ENCODE measurements at regions not wholly inside any gene's neighbourhood (a gene's known extent, or its start where the extent isn't known, plus 50 kb on each side); places are given as distances from the start of the nearest gene placed in this dataset.
"Not testable (repeated sequence)": the region's sequence is repeated elsewhere in the genome, so short reads cannot be mapped to it uniquely, and the experiment has no call there.

DNA sequence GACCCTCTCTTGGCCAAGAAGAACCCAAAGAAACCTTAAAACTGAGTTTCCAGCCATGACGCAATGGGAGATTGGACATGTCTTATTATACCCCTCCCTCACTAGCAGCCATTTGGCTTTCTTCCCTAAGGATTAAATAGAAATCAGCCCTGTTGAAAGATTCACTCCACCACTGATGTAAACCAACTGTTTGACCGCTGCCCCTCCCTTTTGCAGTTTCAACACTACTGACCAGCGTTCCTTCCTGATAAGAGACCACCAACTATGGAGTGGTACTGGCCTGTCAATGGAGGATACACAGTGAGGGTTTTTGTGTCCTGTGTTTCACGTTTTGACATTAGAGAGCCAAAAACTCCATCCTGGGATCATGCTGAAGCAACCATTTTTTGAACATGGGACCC is 53.2 kb upstream of the CD2AP start:
- 89 to 100% methylated on average over 2 to 4 of the region's 4 CpGs for whole genome bisulfite sequencing, 2 experiments (ENCODE audit: insufficient coverage in 1 of 2, insufficient read length in 1 of 2)

DNA sequence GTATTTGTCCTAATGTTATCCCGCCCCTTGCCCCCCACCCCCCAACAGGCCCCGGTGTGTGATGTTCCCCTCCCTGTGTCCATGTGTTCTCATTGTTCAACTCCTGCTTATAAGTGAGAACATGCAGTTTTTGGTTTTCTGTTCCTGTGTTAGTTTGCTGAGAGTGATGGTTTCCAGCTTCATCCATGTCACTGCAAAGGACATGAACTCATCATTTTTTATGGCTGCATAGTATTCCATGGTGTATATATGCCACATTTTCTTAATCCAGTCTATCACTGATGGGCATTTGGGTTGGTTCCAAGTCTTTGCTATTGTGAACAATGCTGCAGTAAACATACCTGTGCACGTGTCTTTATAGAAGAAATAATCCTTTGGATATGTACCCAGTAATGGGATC is 51.9 kb upstream of the CD2AP start:
- not testable (repeated sequence) for H3K36me3 ChIP-seq (ENCODE audit: control insufficient read depth, insufficient read depth, low read length); H3K27me3 Mint-ChIP-seq (ENCODE audit: insufficient read depth); H3K27me3 ChIP-seq (ENCODE audit: control insufficient read depth, insufficient read depth, low read length, poor library complexity, severe bottlenecking); H3K4me1 ChIP-seq (ENCODE audit: control insufficient read depth, insufficient read depth, low read length); H3K27ac Mint-ChIP-seq; H3K27ac ChIP-seq (ENCODE audit: low read depth, low read length); H3K4me1 Mint-ChIP-seq; H3K4me3 Mint-ChIP-seq; DNase-seq; H3K9me3 ChIP-seq (ENCODE audit: control insufficient read depth, low read length); H3K9ac ChIP-seq (ENCODE audit: extremely low read depth, low read length, poor library complexity, severe bottlenecking); H3K36me3 Mint-ChIP-seq (ENCODE audit: low read depth); H3K4me3 ChIP-seq (ENCODE audit: low read length)
- WGBS, 2 experiments (ENCODE audit: insufficient coverage in 1 of 2, insufficient read length in 1 of 2), result 90% methylated on average over 3 of the region's 3 CpGs; no CpG with 5 or more reads in 1 of the 2 experiments
- H3K9me3 Mint-ChIP-seq, result peaks cover 28% of the 10 kb centered on the region

More for the DNA sequence above, 53.2 kb upstream of the CD2AP start:
- H3K4me1 ChIP-seq (ENCODE audit: control insufficient read depth, insufficient read depth, low read length), result peaks cover 2% of the 10 kb centered on the region
- H3K27me3 ChIP-seq (ENCODE audit: control insufficient read depth, insufficient read depth, low read length, poor library complexity, severe bottlenecking), result no peaks in the 10 kb centered on the region
- DNase-seq, result no peak
- H3K36me3 ChIP-seq (ENCODE audit: control insufficient read depth, insufficient read depth, low read length), result no peaks in the 10 kb centered on the region
- no peak overlapping the region for H3K9ac ChIP-seq (ENCODE audit: extremely low read depth, low read length, poor library complexity, severe bottlenecking)
- no peak overlapping the region for H3K4me3 ChIP-seq (ENCODE audit: low read length)
- H3K27ac Mint-ChIP-seq, result no peak overlapping the region
- H3K36me3 Mint-ChIP-seq (ENCODE audit: low read depth), result no peaks in the 10 kb centered on the region
- no peaks in the 10 kb centered on the region for H3K9me3 ChIP-seq (ENCODE audit: control insufficient read depth, low read length)
- no peak overlapping the region for H3K4me3 Mint-ChIP-seq
- H3K27me3 Mint-ChIP-seq (ENCODE audit: insufficient read depth), result no peaks in the 10 kb centered on the region
- TF ChIP-seq, protein P1, sequence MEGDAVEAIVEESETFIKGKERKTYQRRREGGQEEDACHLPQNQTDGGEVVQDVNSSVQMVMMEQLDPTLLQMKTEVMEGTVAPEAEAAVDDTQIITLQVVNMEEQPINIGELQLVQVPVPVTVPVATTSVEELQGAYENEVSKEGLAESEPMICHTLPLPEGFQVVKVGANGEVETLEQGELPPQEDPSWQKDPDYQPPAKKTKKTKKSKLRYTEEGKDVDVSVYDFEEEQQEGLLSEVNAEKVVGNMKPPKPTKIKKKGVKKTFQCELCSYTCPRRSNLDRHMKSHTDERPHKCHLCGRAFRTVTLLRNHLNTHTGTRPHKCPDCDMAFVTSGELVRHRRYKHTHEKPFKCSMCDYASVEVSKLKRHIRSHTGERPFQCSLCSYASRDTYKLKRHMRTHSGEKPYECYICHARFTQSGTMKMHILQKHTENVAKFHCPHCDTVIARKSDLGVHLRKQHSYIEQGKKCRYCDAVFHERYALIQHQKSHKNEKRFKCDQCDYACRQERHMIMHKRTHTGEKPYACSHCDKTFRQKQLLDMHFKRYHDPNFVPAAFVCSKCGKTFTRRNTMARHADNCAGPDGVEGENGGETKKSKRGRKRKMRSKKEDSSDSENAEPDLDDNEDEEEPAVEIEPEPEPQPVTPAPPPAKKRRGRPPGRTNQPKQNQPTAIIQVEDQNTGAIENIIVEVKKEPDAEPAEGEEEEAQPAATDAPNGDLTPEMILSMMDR (conservative IDR thresholded peaks at IDR 0.05), result no peak
- no peak overlapping the region for H3K27ac ChIP-seq (ENCODE audit: low read depth, low read length)
- H3K4me1 Mint-ChIP-seq, result peaks cover 2% of the 10 kb centered on the region
- peaks cover 18% of the 10 kb centered on the region for H3K9me3 Mint-ChIP-seq

DNA sequence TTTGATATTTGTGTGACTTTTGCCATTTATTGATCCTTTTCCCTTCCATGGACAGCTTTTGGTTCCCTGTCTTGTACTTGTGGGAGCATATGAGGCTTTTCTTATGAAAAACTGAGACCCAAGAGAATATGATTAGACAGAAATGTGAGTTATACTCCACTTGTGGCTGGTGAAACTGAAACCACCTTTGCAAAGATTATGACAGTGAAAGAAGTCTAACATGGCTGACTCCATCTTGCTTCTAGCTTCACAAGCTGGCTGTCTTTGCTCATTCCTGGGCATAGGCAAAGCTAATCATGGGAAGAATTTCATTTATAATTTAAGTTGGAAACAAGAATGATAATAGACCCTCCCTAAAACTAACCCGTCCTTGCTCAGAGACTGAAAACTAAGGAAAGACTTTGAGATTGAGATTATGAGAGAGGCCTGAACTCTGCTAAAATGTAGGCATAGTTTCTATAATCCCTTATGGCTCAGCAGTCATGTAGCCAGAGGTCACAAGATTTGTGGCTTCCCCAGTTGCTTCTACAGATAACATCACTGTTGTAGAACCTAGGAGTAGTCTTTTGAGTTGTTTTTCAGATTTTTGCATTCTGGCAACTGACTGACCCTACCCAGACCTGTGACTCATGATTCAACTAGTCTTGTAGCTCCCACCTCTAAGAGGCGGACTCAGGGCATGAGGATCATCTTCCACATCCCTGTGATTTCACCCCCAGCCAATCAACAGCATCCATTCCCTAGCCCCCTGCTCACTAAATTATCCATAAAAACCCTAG is 50.9 kb upstream of the CD2AP start:
- H3K9ac ChIP-seq (ENCODE audit: extremely low read depth, low read length, poor library complexity, severe bottlenecking), result no peak overlapping the region

More for the DNA sequence above, 50.9 kb upstream of the CD2AP start:
- Histone ChIP-seq H3K4me1 (ENCODE audit: control insufficient read depth, insufficient read depth, low read length) (no peaks in the 10 kb centered on the region), H3K4me3 (ENCODE audit: low read length) (no peak overlapping the region), H3K9me3 (ENCODE audit: control insufficient read depth, low read length) (no peaks in the 10 kb centered on the region), H3K27ac (ENCODE audit: low read depth, low read length) (no peak overlapping the region), H3K36me3 (ENCODE audit: control insufficient read depth, insufficient read depth, low read length) (no peaks in the 10 kb centered on the region), H3K27me3 (ENCODE audit: control insufficient read depth, insufficient read depth, low read length, poor library complexity, severe bottlenecking) (no peaks in the 10 kb centered on the region)
- H3K27ac Mint-ChIP-seq, result no peak overlapping the region
- WGBS, 2 experiments (ENCODE audit: insufficient coverage in 1 of 2, insufficient read length in 1 of 2), result 96 to 100% methylated on average over 1 to 2 of the region's 2 CpGs
- H3K36me3 Mint-ChIP-seq (ENCODE audit: low read depth), result no peaks in the 10 kb centered on the region
- no peak for DNase-seq
- no peak overlapping the region for H3K4me3 Mint-ChIP-seq
- TF ChIP-seq, protein P1 (conservative IDR thresholded peaks at IDR 0.05), result no peak
- H3K9me3 Mint-ChIP-seq, result peaks cover 31% of the 10 kb centered on the region
- H3K27me3 Mint-ChIP-seq (ENCODE audit: insufficient read depth), result no peaks in the 10 kb centered on the region
- no peaks in the 10 kb centered on the region for H3K4me1 Mint-ChIP-seq
